GM12873 (cell line): ENCODE measurements at regions not wholly inside any gene's neighbourhood (a gene's known extent, or its start where the extent isn't known, plus 50 kb on each side); places are given as distances from the start of the nearest gene placed in this dataset.

Experiments used
- CTCF ChIP-seq: IDR thresholded peaks from 2 replicates; pipeline ENCODE4 v1.5.1; 2012; ENCODE audit warnings: low read depth, mild to moderate bottlenecking, moderate library complexity, low read length, control low read depth; ENCODE audit not compliant: insufficient read depth; ENCODE audit errors: missing control alignments

GRCh38 chr12:113613414-113613813, 141.7 kb upstream of the LHX5 start:
- no peak for TF ChIP-seq CTCF

- no peak for TF ChIP-seq CTCF
Observed at GRCh38 chr12:113612793-113613192, 141.1 kb upstream of the LHX5 start.

GRCh38 chr12:113612076-113612728, 140.5 kb upstream of the LHX5 start:
- no peak for TF ChIP-seq CTCF

GRCh38 chr12:113611652-113612051, 140.0 kb upstream of the LHX5 start:
- TF ChIP-seq CTCF: no peak

GRCh38 chr12:113610698-113611097, 139.0 kb upstream of the LHX5 start:
- no peak for TF ChIP-seq CTCF

- TF ChIP-seq CTCF: no peak
Observed at GRCh38 chr12:113609692-113610469, 138.2 kb upstream of the LHX5 start.

- TF ChIP-seq CTCF: no peak
Observed at GRCh38 chr12:113604666-113605065, 133.0 kb upstream of the LHX5 start.
